B cell (primary cell): ENCODE measurements at regions not wholly inside any gene's neighbourhood (a gene's known extent, or its start where the extent isn't known, plus 50 kb on each side); places are given as distances from the start of the nearest gene placed in this dataset.

Experiments
- ATAC-seq: fragments of 200-7000 bp; cut with Tn5 transposase; one replicate; pipeline ENCODE4 v1.10.0; 2021; ENCODE audit warnings: low read depth, mild to moderate bottlenecking, moderate number of reproducible peaks, moderate library complexity
- CTCF ChIA-PET: fragments of 350-600 bp; sonication (Branson Sonifier 250); formaldehyde crosslinking; loops from one replicate; lab custom pipeline; 2021; ENCODE audit warnings: antibody characterized with exemption, inconsistent platforms; lab: Charles Lee
- POLR2A ChIA-PET: fragments of 350-600 bp; sonication (Branson Sonifier 250); formaldehyde crosslinking; loops from one replicate; lab custom pipeline; 2021; ENCODE audit warnings: antibody characterized with exemption; lab: Charles Lee
- DNase-seq: peaks from one replicate; pipeline ENCODE4 v3.0.0; 2013
- H2AFZ ChIP-seq: 2 replicates; pipeline ENCODE4 v1.6.1; 2012; ENCODE audit warnings: mild to moderate bottlenecking, low read depth, low read length; ENCODE audit not compliant: insufficient read depth, poor library complexity, severe bottlenecking
- H3K27ac ChIP-seq, 2 donors: 1 replicate in 1 of 2; 2 replicates in 1 of 2; pipeline ENCODE4 v1.5.1; 2012 to 2013; ENCODE audit warnings: low read length in 2 of 2, mild to moderate bottlenecking in 2 of 2, moderate library complexity in 1 of 2
- H3K27me3 ChIP-seq, 4 experiments: fragments of 200-600 bp in 1 of 4; sonication (generic) in 1 of 4; replicated peaks in 1 of 4; 1 replicate in 2 of 4; 2 replicates in 2 of 4; pipeline versions ENCODE4 v1.6.1 to v1.7.0; 2013 to 2016; ENCODE audit warnings: low read length in 3 of 4, mild to moderate bottlenecking in 2 of 4, mixed read lengths in 1 of 4, moderate library complexity in 1 of 4; ENCODE audit not compliant: insufficient read depth in 4 of 4, control insufficient read depth in 3 of 4; ENCODE audit errors: control extremely low read depth in 1 of 4
- H3K36me3 ChIP-seq, 2 experiments: replicated peaks in 1 of 2; 1 replicate in 1 of 2; 2 replicates in 1 of 2; pipeline versions ENCODE4 v1.6.1 to v1.7.1; 2013; ENCODE audit warnings: low read length in 1 of 2; ENCODE audit not compliant: insufficient read depth in 2 of 2, control insufficient read depth in 1 of 2; ENCODE audit errors: control extremely low read depth in 1 of 2, extremely low read depth in 1 of 2
- H3K4me1 ChIP-seq, 2 donors: fragments of 200-600 bp in 1 of 2; sonication (generic) in 1 of 2; 1 replicate in 1 of 2; 2 replicates in 1 of 2; pipeline versions ENCODE4 v1.5.1 to v1.6.1; 2013 to 2017; ENCODE audit warnings: low read length in 2 of 2; ENCODE audit not compliant: control insufficient read depth in 2 of 2, insufficient read depth in 2 of 2
- H3K4me2 ChIP-seq: replicated peaks from 2 replicates; pipeline ENCODE3; 2012; ENCODE audit warnings: mild to moderate bottlenecking, low read depth, low read length; ENCODE audit not compliant: poor library complexity, severe bottlenecking
- H3K4me3 ChIP-seq, 5 experiments: fragments of 200-600 bp in 1 of 5; sonication (generic) in 1 of 5; 1 replicate in 3 of 5; 2 replicates in 2 of 5; pipeline versions ENCODE4 v1.5.1 to v1.7.0; 2011 to 2016; ENCODE audit warnings: low read length in 4 of 5, mild to moderate bottlenecking in 4 of 5, low read depth in 2 of 5, control low read depth in 1 of 5, moderate library complexity in 1 of 5; ENCODE audit not compliant: insufficient read depth in 1 of 5; ENCODE audit errors: control extremely low read depth in 1 of 5, extremely low read depth in 1 of 5
- H3K79me2 ChIP-seq: fragments of 200-600 bp; sonication (generic); one replicate; pipeline ENCODE4 v1.6.0; 2016; ENCODE audit warnings: low read length; ENCODE audit not compliant: control insufficient read depth, insufficient read depth
- H3K9ac ChIP-seq: fragments of 200-600 bp; sonication (generic); 2 replicates; pipeline ENCODE4 v1.6.1; 2017; ENCODE audit warnings: mild to moderate bottlenecking, low read length, moderate library complexity
- H3K9me3 ChIP-seq, 3 donors: one replicate each; pipeline versions ENCODE4 v1.6.1 to v1.7.1; 2013; ENCODE audit warnings: low read length in 2 of 3; ENCODE audit not compliant: control insufficient read depth in 2 of 3, insufficient read depth in 1 of 3; ENCODE audit errors: control extremely low read depth in 1 of 3
- H4K20me1 ChIP-seq: 2 replicates; pipeline ENCODE4 v1.6.0; 2012; ENCODE audit warnings: mild to moderate bottlenecking, low read length; ENCODE audit not compliant: insufficient read depth, control insufficient read depth, poor library complexity, severe bottlenecking
- H3K27ac Mint-ChIP-seq: one replicate; pipeline ENCODE4 v1.8.0; 2021; ENCODE audit warnings: mixed read lengths
- H3K27me3 Mint-ChIP-seq: one replicate; pipeline ENCODE4 v1.8.0; 2021; ENCODE audit warnings: mixed read lengths
- H3K4me1 Mint-ChIP-seq: one replicate; pipeline ENCODE4 v1.8.0; 2021; ENCODE audit warnings: mixed read lengths
- H3K4me3 Mint-ChIP-seq: one replicate; pipeline ENCODE4 v1.8.0; 2021; ENCODE audit warnings: mixed read lengths
- H3K9me3 Mint-ChIP-seq: one replicate; pipeline ENCODE4 v1.8.0; 2022; ENCODE audit warnings: mixed read lengths; ENCODE audit not compliant: insufficient read depth
- EZH2 ChIP-seq: IDR thresholded peaks from 2 replicates; pipeline ENCODE4 v1.6.1; 2012; ENCODE audit warnings: borderline replicate concordance, low read depth, mild to moderate bottlenecking, moderate library complexity, low read length; ENCODE audit not compliant: insufficient read depth, poor library complexity, severe bottlenecking
- WGBS: methylation state at CpG from one replicate; pipeline ENCODE4 v1.1.5; 2013; ENCODE audit warnings: missing lambda C conversion rate; ENCODE audit not compliant: insufficient coverage; 5-methylcytosine and 5-hydroxymethylcytosine counted together
- intact Hi-C: fragments of 100-400 bp; cut with micrococcal nuclease; formaldehyde crosslinking; loops from one replicate; pipeline ENCODE4 v1.10.0; 2022
- TF ChIP-seq, protein P1 (sequence below): fragments of 200-600 bp; IDR thresholded peaks from one replicate; pipeline ENCODE4 v1.8.0; 2022; ENCODE audit warnings: antibody characterized with exemption, mild to moderate bottlenecking

DNA sequence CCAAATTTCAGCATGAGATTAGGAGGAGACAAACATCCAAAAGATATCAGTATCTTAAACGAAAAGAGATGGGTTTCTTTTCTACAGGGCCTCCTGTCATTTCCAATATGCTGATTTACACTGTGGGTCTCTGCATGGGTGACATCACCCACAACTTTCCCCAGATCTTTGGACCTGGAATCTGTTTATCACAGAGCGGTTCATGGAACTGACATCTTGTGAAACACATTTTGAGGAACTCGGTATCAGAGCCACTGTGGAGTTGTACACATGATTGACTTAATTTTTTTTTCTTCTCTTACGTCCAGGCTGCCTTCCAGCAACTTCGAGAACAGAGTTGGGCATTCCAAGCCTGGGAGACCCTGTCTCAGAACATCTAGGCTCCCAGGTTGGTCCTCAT lies 80.2 kb upstream of the SERP2 start:
- no peaks in the 10 kb centered on the region for H3K79me2 ChIP-seq
- no peak overlapping the region for H3K27ac ChIP-seq
- ATAC-seq (no peak), DNase-seq (no peak)
- peaks cover 0 to 17% (median 0%) of the 10 kb centered on the region in 4 experiments for H3K27me3 ChIP-seq
- H3K9me3 ChIP-seq = no peaks in the 10 kb centered on the region
- intact Hi-C loops = no loop called here
- H3K36me3 ChIP-seq = no peaks in the 10 kb centered on the region
- Mint-ChIP-seq H3K27ac (peak overlapping the region; percentile 15), H3K27me3 (peaks cover 13% of the 10 kb centered on the region), H3K4me3 (no peak overlapping the region), H3K4me1 (peaks cover 3% of the 10 kb centered on the region), H3K9me3 (no peaks in the 10 kb centered on the region)
- ChIA-PET CTCF (no interaction called here), POLR2A (no interaction called here)
- no peaks in the 10 kb centered on the region for H4K20me1 ChIP-seq
- WGBS = 92% methylated on average over 4 of the region's 5 CpGs
- no peak overlapping the region for H2AFZ ChIP-seq
- H3K9ac ChIP-seq = no peak overlapping the region
- no peak overlapping the region for H3K4me2 ChIP-seq
- TF ChIP-seq, protein P1, sequence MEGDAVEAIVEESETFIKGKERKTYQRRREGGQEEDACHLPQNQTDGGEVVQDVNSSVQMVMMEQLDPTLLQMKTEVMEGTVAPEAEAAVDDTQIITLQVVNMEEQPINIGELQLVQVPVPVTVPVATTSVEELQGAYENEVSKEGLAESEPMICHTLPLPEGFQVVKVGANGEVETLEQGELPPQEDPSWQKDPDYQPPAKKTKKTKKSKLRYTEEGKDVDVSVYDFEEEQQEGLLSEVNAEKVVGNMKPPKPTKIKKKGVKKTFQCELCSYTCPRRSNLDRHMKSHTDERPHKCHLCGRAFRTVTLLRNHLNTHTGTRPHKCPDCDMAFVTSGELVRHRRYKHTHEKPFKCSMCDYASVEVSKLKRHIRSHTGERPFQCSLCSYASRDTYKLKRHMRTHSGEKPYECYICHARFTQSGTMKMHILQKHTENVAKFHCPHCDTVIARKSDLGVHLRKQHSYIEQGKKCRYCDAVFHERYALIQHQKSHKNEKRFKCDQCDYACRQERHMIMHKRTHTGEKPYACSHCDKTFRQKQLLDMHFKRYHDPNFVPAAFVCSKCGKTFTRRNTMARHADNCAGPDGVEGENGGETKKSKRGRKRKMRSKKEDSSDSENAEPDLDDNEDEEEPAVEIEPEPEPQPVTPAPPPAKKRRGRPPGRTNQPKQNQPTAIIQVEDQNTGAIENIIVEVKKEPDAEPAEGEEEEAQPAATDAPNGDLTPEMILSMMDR = no peak
- no peak for TF ChIP-seq EZH2
- no peaks in the 10 kb centered on the region for H3K4me1 ChIP-seq
- no peak overlapping the region for H3K4me3 ChIP-seq

DNA sequence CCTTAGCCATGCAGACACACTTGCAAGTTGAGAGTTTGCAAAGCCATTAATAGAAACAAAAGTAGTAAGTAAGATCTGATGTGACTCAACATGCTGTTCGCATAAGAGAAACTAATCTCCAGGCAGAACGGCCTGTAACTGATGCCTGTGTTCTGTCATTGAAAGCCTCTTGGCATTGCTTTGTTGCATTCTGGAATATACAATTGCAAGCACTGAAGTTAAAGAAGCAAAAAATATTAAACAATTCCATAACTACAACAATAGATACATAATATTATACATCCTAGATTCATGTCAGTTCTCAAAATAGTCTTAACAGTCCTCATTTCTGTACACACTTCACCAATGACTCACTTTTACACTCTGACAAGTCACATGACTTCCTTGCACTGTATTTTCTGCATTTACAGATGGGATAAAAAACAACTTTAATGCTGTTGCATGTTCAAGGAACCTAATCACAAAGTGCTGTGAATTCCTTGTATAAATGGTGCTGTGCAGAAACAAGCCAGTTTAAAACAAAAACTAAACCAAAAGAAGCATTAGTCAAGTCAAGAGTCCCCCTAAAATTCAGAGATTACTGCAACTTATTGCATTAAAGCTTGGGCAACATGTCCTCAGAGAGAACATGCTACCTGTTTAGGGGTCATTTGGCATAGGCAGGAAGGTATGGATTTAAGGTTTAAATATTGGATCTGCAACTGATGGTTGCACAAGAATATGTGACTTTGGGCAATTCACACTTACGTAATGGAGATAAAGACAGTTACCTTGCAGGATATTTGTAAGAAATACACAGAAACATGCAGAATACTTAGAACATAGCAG lies 79.5 kb upstream of the SERP2 start:
- Mint-ChIP-seq H3K27ac (peak overlapping the region; percentile 15), H3K9me3 (no peaks in the 10 kb centered on the region), H3K4me1 (peaks cover 3% of the 10 kb centered on the region), H3K4me3 (no peak overlapping the region), H3K27me3 (peaks cover 15% of the 10 kb centered on the region)
- H3K9ac ChIP-seq = no peak overlapping the region
- TF ChIP-seq, protein P1 = no peak
- no peak for TF ChIP-seq EZH2
- no peaks in the 10 kb centered on the region for H3K4me1 ChIP-seq
- intact Hi-C loops = no loop called here
- CTCF ChIA-PET = no interaction called here
- no peak overlapping the region for H2AFZ ChIP-seq
- WGBS = 60% methylated on average over 1 of the region's 3 CpGs
- no peaks in the 10 kb centered on the region for H3K79me2 ChIP-seq
- ATAC-seq (no peak), DNase-seq (no peak)
- H3K9me3 ChIP-seq = no peaks in the 10 kb centered on the region
- POLR2A ChIA-PET = no interaction called here
- H3K27ac ChIP-seq = no peak overlapping the region
- peaks cover 0 to 14% (median 0%) of the 10 kb centered on the region in 4 experiments for H3K27me3 ChIP-seq
- H3K36me3 ChIP-seq = no peaks in the 10 kb centered on the region
- no peaks in the 10 kb centered on the region for H4K20me1 ChIP-seq
- no peak overlapping the region for H3K4me3 ChIP-seq
- H3K4me2 ChIP-seq = no peak overlapping the region
